IPS-20b (cell line): ENCODE measurements at regions not wholly inside any gene's neighbourhood (a gene's known extent, or its start where the extent isn't known, plus 50 kb on each side); places are given as distances from the start of the nearest gene placed in this dataset.

Source experiments
- H3K27ac ChIP-seq: one replicate; pipeline ENCODE4 v1.5.1; 2013; ENCODE audit warnings: low read length
- H3K27me3 ChIP-seq: 2 replicates; pipeline ENCODE4 v1.6.1; 2013; ENCODE audit warnings: mild to moderate bottlenecking, low read length, inconsistent platforms; ENCODE audit not compliant: insufficient read depth
- H3K36me3 ChIP-seq: 2 replicates; pipeline ENCODE4 v1.6.1; 2013; ENCODE audit warnings: low read depth, mild to moderate bottlenecking, inconsistent platforms, low read length, moderate library complexity; ENCODE audit not compliant: insufficient read depth
- H3K4me1 ChIP-seq: 2 replicates; pipeline ENCODE4 v1.6.1; 2013; ENCODE audit warnings: mild to moderate bottlenecking, control low read depth, inconsistent platforms, low read length, moderate library complexity; ENCODE audit not compliant: insufficient read depth
- H3K4me3 ChIP-seq: 2 replicates; pipeline ENCODE4 v1.5.1; 2013; ENCODE audit warnings: mild to moderate bottlenecking, low read length, inconsistent platforms
- H3K9ac ChIP-seq: 2 replicates; pipeline ENCODE4 v1.6.1; 2013; ENCODE audit warnings: low read depth, mild to moderate bottlenecking, inconsistent platforms, low read length, moderate library complexity
- H3K9me3 ChIP-seq: 2 replicates; pipeline ENCODE4 v1.6.1; 2013; ENCODE audit warnings: mild to moderate bottlenecking, low read depth, low read length, inconsistent platforms; ENCODE audit not compliant: insufficient read depth

DNA sequence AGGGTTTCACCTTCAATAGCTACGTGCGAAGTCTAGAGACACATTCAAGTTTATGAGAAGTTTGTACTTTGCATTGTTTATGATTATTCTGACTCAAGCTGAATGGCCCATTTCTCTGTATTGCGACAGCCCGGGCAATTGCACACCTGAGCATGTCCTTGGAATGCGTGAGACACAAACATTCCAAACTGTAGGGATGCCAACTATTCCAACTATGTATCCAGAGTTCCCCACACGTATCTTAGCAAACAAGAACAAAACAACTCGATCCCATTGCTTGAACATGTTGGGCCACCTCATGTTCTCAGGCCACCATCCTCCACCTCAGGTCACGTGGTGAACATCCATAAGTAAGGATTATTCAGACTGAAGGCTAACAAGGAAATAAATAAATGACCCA, 51.4 kb upstream of the EGFR start:
- no peaks in the 10 kb centered on the region for H3K4me1 ChIP-seq
- peaks cover under 1% of the 10 kb centered on the region; the same call in 1 of the 2 replicates for H3K9me3 ChIP-seq

DNA sequence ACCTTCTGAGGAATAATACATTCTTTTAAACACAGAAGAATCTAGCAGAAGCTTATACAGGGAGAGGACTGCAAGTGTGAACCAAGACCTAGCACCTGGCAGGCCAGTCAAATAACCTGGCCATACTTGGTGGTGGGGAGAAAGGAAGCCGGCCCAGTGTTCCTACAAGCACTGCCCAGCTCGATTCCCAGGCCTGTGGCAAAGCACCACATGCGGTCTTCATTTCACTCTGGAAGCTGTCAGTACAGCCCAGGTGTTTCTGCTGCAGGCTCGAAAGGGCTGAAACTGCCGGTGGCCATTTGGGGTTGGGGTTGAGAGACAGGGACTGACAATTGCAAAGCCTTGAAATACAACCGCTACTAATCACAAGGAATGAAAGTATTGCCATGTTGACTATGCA, 50.8 kb upstream of the EGFR start:
- no peak overlapping the region for H3K27ac ChIP-seq
- no peaks in the 10 kb centered on the region for H3K4me1 ChIP-seq
- peaks cover 6% of the 10 kb centered on the region; the same call in 1 of the 2 replicates for H3K9me3 ChIP-seq
- H3K27me3 ChIP-seq = no peaks in the 10 kb centered on the region
- H3K9ac ChIP-seq = no peak overlapping the region
- no peaks in the 10 kb centered on the region for H3K36me3 ChIP-seq
- no peak overlapping the region for H3K4me3 ChIP-seq

More for the DNA sequence above, 51.4 kb upstream of the EGFR start:
- H3K27me3 ChIP-seq = no peaks in the 10 kb centered on the region
- no peak overlapping the region for H3K27ac ChIP-seq
- no peak overlapping the region for H3K4me3 ChIP-seq
- no peaks in the 10 kb centered on the region for H3K36me3 ChIP-seq
- H3K9ac ChIP-seq = no peak overlapping the region
